ENCODE measurements at regions not wholly inside any gene's neighbourhood (a gene's known extent, or its start where the extent isn't known, plus 50 kb on each side); places are given as distances from the start of the nearest gene placed in this dataset.

DNA sequence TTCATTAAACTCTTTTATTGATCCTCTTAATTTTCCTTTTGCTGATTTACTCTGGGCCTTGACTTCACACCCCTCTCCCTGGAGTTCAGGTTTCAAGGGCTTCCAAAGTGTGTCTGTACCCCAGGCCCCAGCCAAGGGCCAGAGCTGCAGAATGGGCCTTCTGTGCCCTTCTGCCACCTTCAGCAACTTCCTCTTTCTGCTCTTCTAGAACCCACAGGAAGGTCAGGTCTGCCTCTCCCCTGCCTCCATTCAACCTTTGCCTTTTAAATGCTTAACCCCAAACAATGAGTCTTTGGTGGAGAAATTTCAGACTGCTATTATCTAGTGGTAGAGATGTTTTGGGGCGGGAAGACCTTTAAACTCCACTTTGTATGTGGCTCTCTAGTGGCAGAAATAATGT is 63.1 kb downstream of the TSN start:
- Histone ChIP-seq H3K27ac (ENCODE audit: low read depth in 2 of 2, low read length in 2 of 2) (no peak overlapping the region), H3K9ac (ENCODE audit: low read length in 3 of 3) (no peak overlapping the region), H3K9me3 (ENCODE audit: control insufficient read depth in 2 of 3, insufficient read depth in 1 of 3, low read length in 3 of 3) (no peaks in the 10 kb centered on the region), H3K27me3 (ENCODE audit: control insufficient read depth, insufficient read depth, low read length) (no peaks in the 10 kb centered on the region), H3K4me3 (ENCODE audit: low read length in 3 of 3) (no peak overlapping the region), H3K4me1 (ENCODE audit: control insufficient read depth in 2 of 3, insufficient read depth in 2 of 3, low read depth in 1 of 3, low read length in 3 of 3) (no peaks in the 10 kb centered on the region), H3K36me3 (ENCODE audit: control insufficient read depth in 2 of 3, insufficient read depth in 3 of 3, low read length in 3 of 3) (no peaks in the 10 kb centered on the region)
- DNase-seq, result no peak
- no peak for FAIRE-seq
- intact Hi-C loops (cut with DNase I), result no loop called here
- TF ChIP-seq CTCF (IDR thresholded peaks at IDR 0.05; ENCODE audit: borderline replicate concordance, extremely low read depth, insufficient read depth), result no peak

GRCh38 chr2:121819846-121820245 is 64.4 kb downstream of the TSN start:
- no peak for TF ChIP-seq CTCF (IDR thresholded peaks at IDR 0.05; ENCODE audit: borderline replicate concordance, extremely low read depth, insufficient read depth)

DNA sequence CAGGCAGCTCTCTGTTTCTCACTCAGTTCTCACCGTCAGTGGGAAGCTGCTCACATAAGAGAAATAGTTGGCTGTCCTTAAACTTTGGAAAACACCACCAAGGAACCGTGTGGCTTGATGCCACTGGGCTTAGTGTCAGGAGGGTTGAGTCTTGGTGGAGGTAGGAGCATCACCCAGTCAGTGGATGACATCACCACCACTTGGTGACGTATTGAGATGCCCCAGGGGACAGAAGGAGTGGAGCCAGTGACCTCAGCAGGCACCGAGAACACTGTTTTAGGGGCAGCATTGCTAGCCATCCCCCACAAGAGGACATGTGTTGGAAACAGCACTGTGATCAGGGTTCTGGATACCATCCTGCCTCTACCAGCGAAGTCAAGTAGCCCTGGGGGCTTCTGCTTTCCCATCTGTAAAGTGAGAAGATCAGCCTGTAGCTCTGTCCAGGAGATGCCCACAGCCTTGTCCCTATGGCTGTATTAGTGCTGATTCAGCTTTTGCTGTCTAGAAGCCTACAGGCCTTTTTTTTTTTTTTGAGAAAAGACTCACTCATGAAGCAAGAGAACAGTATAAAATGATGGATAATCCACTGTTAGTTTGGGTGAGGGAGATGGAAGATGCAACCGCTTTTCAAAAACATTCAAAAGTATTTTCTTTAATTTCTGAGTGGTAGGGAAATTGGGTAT is 66.2 kb downstream of the TSN start:
- TF ChIP-seq CTCF (IDR thresholded peaks at IDR 0.05; ENCODE audit: borderline replicate concordance, extremely low read depth, insufficient read depth), result no peak
- Histone ChIP-seq H3K36me3 (ENCODE audit: control insufficient read depth in 2 of 3, insufficient read depth in 3 of 3, low read length in 3 of 3) (no peaks in the 10 kb centered on the region), H3K4me3 (ENCODE audit: low read length in 3 of 3) (no peak overlapping the region), H3K9ac (ENCODE audit: low read length in 3 of 3) (no peak overlapping the region), H3K4me1 (ENCODE audit: control insufficient read depth in 2 of 3, insufficient read depth in 2 of 3, low read depth in 1 of 3, low read length in 3 of 3) (no peaks in the 10 kb centered on the region), H3K27me3 (ENCODE audit: control insufficient read depth, insufficient read depth, low read length) (no peaks in the 10 kb centered on the region), H3K9me3 (ENCODE audit: control insufficient read depth in 2 of 3, insufficient read depth in 1 of 3, low read length in 3 of 3) (no peaks in the 10 kb centered on the region), H3K27ac (ENCODE audit: low read depth in 2 of 2, low read length in 2 of 2) (no peak overlapping the region)
- intact Hi-C loops (cut with DNase I), result no loop called here
- FAIRE-seq (no peak), DNase-seq (no peak)

More at GRCh38 chr2:121819846-121820245, 64.4 kb downstream of the TSN start:
- Histone ChIP-seq H3K27ac (ENCODE audit: low read depth in 2 of 2, low read length in 2 of 2) (no peak overlapping the region), H3K9ac (ENCODE audit: low read length in 3 of 3) (no peak overlapping the region), H3K4me1 (ENCODE audit: control insufficient read depth in 2 of 3, insufficient read depth in 2 of 3, low read depth in 1 of 3, low read length in 3 of 3) (no peaks in the 10 kb centered on the region), H3K9me3 (ENCODE audit: control insufficient read depth in 2 of 3, insufficient read depth in 1 of 3, low read length in 3 of 3) (no peaks in the 10 kb centered on the region), H3K4me3 (ENCODE audit: low read length in 3 of 3) (no peak overlapping the region), H3K36me3 (ENCODE audit: control insufficient read depth in 2 of 3, insufficient read depth in 3 of 3, low read length in 3 of 3) (no peaks in the 10 kb centered on the region), H3K27me3 (ENCODE audit: control insufficient read depth, insufficient read depth, low read length) (no peaks in the 10 kb centered on the region)
- DNase-seq (peak in 1 of 5 donors; percentile 13), FAIRE-seq (no peak)
- intact Hi-C loops (cut with DNase I), result no loop called here

- DNase-seq, result no peak
- H3K27ac ChIP-seq (ENCODE audit: low read depth in 2 of 2, low read length in 2 of 2), result no peak overlapping the region
- H3K36me3 ChIP-seq (ENCODE audit: control insufficient read depth in 2 of 3, insufficient read depth in 3 of 3, low read length in 3 of 3), result no peaks in the 10 kb centered on the region
- no peaks in the 10 kb centered on the region for H3K4me1 ChIP-seq (ENCODE audit: control insufficient read depth in 2 of 3, insufficient read depth in 2 of 3, low read depth in 1 of 3, low read length in 3 of 3)
- FAIRE-seq, result no peak
- no peak overlapping the region for H3K4me3 ChIP-seq (ENCODE audit: low read length in 3 of 3)
- no peak overlapping the region for H3K9ac ChIP-seq (ENCODE audit: low read length in 3 of 3)
- no peak for TF ChIP-seq CTCF (IDR thresholded peaks at IDR 0.05; ENCODE audit: borderline replicate concordance, extremely low read depth, insufficient read depth)
- intact Hi-C loops (cut with DNase I), result no loop called here
- H3K9me3 ChIP-seq (ENCODE audit: control insufficient read depth in 2 of 3, insufficient read depth in 1 of 3, low read length in 3 of 3), result no peaks in the 10 kb centered on the region
- no peaks in the 10 kb centered on the region for H3K27me3 ChIP-seq (ENCODE audit: control insufficient read depth, insufficient read depth, low read length)
Observed at GRCh38 chr2:121824264-121824663, 68.8 kb downstream of the TSN start.
